Activated CD4-positive, alpha-beta memory T cell treated with anti-CD3 and anti-CD28 coated beads for 36 hours (primary cell): ENCODE measurements at regions not wholly inside any gene's neighbourhood (a gene's known extent, or its start where the extent isn't known, plus 50 kb on each side); places are given as distances from the start of the nearest gene placed in this dataset.
"Not testable (repeated sequence)": the region's sequence is repeated elsewhere in the genome, so short reads cannot be mapped to it uniquely, and the experiment has no call there.

Experiments used
- CTCF ChIA-PET: fragments of 350-600 bp; sonication (Branson Sonifier 250); formaldehyde crosslinking; loops from one replicate; lab custom pipeline; 2021; ENCODE audit warnings: antibody characterized with exemption, inconsistent platforms; lab: Charles Lee
- POLR2A ChIA-PET: fragments of 350-600 bp; sonication (Branson Sonifier 250); formaldehyde crosslinking; loops from one replicate; lab custom pipeline; 2021; ENCODE audit warnings: antibody characterized with exemption; lab: Charles Lee
- DNase-seq: peaks from one replicate; pipeline ENCODE4 v3.0.0-alpha.2; 2020
- H3K27ac Mint-ChIP-seq: one replicate; pipeline ENCODE4 v1.8.0; 2021; ENCODE audit warnings: mixed read lengths
- H3K27me3 Mint-ChIP-seq: one replicate; pipeline ENCODE4 v1.8.0; 2021; ENCODE audit warnings: mixed read lengths
- H3K36me3 Mint-ChIP-seq: one replicate; pipeline ENCODE4 v1.8.0; 2021; ENCODE audit warnings: mixed read lengths
- H3K4me1 Mint-ChIP-seq: one replicate; pipeline ENCODE4 v1.8.0; 2021; ENCODE audit warnings: low read depth, mixed read lengths
- H3K4me3 Mint-ChIP-seq: one replicate; pipeline ENCODE4 v1.8.0; 2021; ENCODE audit warnings: mild to moderate bottlenecking, mixed read lengths
- H3K9me3 Mint-ChIP-seq: one replicate; pipeline ENCODE4 v1.8.0; 2021; ENCODE audit warnings: mixed read lengths
- intact Hi-C: fragments of 100-400 bp; cut with micrococcal nuclease; formaldehyde crosslinking; loops from one replicate; pipeline ENCODE4 v1.15.1; 2023

DNA sequence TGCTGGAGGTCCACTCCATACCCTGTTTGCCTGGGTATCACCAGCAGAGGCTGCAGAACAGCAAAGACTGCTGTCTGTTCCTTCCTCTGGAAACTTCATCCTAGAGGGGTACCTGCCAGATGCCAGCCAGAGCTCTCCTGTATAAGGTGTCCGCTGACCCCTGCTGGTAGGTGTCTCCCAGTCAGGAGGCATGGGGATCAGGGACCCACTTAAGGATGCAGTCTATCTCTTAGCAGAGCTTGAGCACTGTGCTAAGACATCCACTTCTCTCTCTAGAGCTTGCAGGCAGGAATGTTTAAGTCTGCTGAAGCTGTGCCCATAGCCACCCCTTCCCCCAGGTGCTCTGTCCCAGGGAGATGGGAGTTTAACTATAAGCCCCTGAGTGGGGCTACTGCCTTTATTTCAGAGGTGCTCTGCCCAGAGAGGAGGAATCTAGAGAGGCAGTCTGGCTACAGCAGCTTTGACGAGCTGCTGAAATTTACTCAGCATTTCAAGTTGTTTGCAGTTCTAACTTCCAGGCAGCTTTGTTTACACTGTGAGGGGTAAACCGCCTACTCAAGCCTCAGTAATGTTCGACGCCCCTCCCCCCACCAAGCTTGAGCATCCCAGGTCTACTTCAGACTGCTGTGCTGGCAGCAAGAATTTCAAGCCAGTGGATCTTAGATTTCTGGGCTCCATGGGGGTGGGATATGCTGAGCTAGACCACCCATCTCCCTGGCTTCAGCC, 74.5 kb upstream of the GORAB start:
- H3K36me3 Mint-ChIP-seq, H3K4me1 Mint-ChIP-seq, H3K4me3 Mint-ChIP-seq, H3K9me3 Mint-ChIP-seq, H3K27ac Mint-ChIP-seq, POLR2A ChIA-PET: not testable (repeated sequence)
- CTCF ChIA-PET: interaction anchor here (0.6 kb wide), 1 partner anchor 144 kb away, joined by 3 read pairs; no protein-coding TSS in a partner anchor
- DNase-seq: peak; percentile 44
- intact Hi-C loops: loop anchor here (5.0 kb wide), 1 partner anchor 530 kb away; no protein-coding TSS in a partner anchor
- H3K27me3 Mint-ChIP-seq: peaks cover 16% of the 10 kb centered on the region

GRCh38 chr1:170460001-170460400, 72.0 kb upstream of the GORAB start:
- Mint-ChIP-seq H3K36me3 (no peaks in the 10 kb centered on the region), H3K4me3 (no peak overlapping the region), H3K27ac (no peak overlapping the region), H3K27me3 (peaks cover 20% of the 10 kb centered on the region), H3K4me1 (no peaks in the 10 kb centered on the region), H3K9me3 (peaks cover under 1% of the 10 kb centered on the region)
- ChIA-PET POLR2A (no interaction called here), CTCF (no interaction called here)
- DNase-seq: no peak
- intact Hi-C loops: no loop called here

DNA sequence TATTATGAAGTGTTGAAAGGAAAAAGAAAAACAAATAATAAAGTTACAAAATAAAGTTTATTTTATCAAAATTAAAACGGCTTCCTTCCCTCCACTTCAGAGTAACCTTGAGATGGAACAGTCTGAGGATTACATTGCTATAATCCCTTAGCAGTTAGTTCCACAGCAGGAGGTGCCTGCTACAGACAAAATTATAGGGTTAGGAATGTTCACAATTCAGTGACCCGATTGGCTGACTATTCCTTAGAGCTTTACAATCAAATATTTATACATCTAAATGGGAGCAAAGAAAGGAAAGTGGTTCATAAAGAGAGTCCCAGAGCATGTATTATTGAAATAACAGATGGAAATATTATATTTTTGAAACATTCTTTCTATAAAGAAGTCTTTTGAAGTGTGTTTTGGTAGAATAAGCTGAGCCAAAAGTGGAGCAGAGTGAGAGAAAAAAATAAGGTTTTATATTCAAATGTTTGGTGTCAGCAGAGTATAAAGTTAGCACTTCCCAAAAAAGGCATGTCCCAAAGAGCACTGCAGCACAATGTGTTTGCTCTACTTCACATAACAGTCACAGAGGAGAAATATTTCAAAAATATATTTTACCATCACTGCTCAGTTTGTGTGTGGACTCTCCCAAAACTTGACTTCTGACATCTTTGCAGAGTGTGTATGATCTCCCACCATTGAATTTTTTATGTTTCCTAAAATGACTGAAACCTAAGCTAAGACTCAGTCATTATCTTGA, 71.4 kb upstream of the GORAB start:
- no peaks in the 10 kb centered on the region for H3K36me3 Mint-ChIP-seq
- no peak for DNase-seq
- H3K9me3 Mint-ChIP-seq: no peaks in the 10 kb centered on the region
- ChIA-PET POLR2A (no interaction called here), CTCF (no interaction called here)
- no peaks in the 10 kb centered on the region for H3K4me1 Mint-ChIP-seq
- no peak overlapping the region for H3K27ac Mint-ChIP-seq
- H3K4me3 Mint-ChIP-seq: no peak overlapping the region
- intact Hi-C loops: no loop called here
- H3K27me3 Mint-ChIP-seq: peaks cover 20% of the 10 kb centered on the region

DNA sequence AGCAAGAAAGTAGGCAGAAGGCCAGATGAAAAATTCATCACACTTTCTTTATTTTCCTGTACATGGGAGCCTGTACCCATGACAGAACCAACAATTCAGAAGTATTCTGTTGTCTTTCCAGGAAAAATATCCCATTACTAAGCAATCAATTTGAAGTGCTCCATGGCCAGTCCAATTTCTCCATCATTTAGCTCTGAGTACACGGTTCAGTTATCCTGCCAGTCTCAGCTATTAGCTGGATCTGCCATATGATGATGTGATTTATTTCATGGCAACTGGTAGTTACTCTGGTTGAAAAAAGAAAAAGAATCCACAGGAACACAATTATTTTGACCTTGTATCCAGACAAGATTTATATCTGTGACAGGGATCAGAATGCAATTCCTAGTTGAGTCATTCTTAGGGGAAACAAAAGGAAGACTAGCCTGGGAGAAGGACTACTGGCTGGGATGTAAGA, 70.6 kb upstream of the GORAB start:
- H3K36me3 Mint-ChIP-seq: no peaks in the 10 kb centered on the region
- no peaks in the 10 kb centered on the region for H3K9me3 Mint-ChIP-seq
- H3K4me1 Mint-ChIP-seq: no peaks in the 10 kb centered on the region
- CTCF ChIA-PET: no interaction called here
- POLR2A ChIA-PET: no interaction called here
- H3K27ac Mint-ChIP-seq: no peak overlapping the region
- DNase-seq: no peak
- no peak overlapping the region for H3K4me3 Mint-ChIP-seq
- H3K27me3 Mint-ChIP-seq: peaks cover 20% of the 10 kb centered on the region
- intact Hi-C loops: no loop called here

- DNase-seq: no peak
- CTCF ChIA-PET: no interaction called here
- Mint-ChIP-seq H3K4me1 (no peaks in the 10 kb centered on the region), H3K9me3 (no peaks in the 10 kb centered on the region), H3K27ac (no peak overlapping the region), H3K27me3 (peaks cover 19% of the 10 kb centered on the region), H3K36me3 (no peaks in the 10 kb centered on the region), H3K4me3 (no peak overlapping the region)
- POLR2A ChIA-PET: no interaction called here
- intact Hi-C loops: no loop called here
Measured at GRCh38 chr1:170461762-170462384, 70.1 kb upstream of the GORAB start.

DNA sequence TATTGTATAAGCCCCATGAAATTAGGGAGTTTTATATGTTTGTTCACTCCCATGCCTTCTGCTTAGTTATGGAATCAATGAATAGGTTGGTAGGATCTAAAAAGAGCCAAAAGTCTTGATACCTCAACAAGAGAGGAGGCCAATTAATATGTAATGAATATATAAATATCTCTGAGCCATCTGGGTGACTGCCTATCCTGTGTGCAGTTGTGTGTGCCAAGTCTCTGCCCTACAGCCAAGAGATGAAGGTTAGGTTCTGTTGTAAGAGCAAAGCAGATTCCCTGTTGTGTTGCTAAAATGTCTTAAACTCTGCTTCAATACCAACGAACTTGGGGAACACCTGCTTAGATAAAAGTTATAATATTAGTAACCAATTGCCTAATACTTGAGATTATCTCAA, 61.8 kb upstream of the GORAB start:
- POLR2A ChIA-PET: no interaction called here
- Mint-ChIP-seq H3K4me1 (no peaks in the 10 kb centered on the region), H3K9me3 (no peaks in the 10 kb centered on the region), H3K27me3 (peaks cover 11% of the 10 kb centered on the region), H3K36me3 (no peaks in the 10 kb centered on the region), H3K27ac (no peak overlapping the region), H3K4me3 (no peak overlapping the region)
- no peak for DNase-seq
- CTCF ChIA-PET: no interaction called here
- intact Hi-C loops: no loop called here

DNA sequence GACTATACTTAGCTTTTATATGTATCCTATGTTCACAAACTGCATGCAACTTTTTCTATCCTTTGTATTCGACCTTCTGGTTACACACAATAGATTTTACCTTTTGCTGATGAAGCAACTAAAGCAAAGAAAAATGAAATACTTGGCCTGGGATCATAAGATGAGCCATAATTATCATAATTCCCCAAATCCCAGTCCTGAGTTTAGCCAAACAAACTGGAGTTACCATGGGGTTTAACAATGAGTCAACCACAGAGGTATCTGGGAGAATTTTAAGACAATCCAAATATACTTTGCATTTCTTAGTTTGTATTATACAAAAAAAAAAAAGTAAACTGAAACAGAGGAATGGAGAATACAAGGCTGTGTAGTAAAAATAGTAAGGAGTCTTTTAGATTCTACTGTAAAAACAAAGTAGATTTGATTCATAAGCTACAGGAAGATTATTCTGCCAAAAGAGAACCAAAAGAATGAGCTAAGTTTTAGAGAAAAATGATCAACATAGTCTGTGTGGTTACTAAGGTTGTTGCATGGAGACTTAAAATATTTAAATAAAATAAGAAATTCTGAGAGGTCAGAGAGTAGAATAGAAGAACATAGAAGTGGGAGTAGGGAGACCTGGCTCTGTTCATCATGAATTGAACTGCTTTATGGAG, 60.4 kb upstream of the GORAB start:
- H3K9me3 Mint-ChIP-seq: no peaks in the 10 kb centered on the region
- ChIA-PET CTCF (interaction anchor here (0.8 kb wide), 1 partner anchor 18 kb away, joined by 3 read pairs; no protein-coding TSS in a partner anchor), POLR2A (interaction anchor here (0.6 kb wide), 1 partner anchor 291 kb away, joined by 3 read pairs; no protein-coding TSS in a partner anchor)
- H3K27me3 Mint-ChIP-seq: peaks cover 7% of the 10 kb centered on the region
- no peak overlapping the region for H3K27ac Mint-ChIP-seq
- intact Hi-C loops: no loop called here
- H3K36me3 Mint-ChIP-seq: no peaks in the 10 kb centered on the region
- no peak overlapping the region for H3K4me3 Mint-ChIP-seq
- H3K4me1 Mint-ChIP-seq: no peaks in the 10 kb centered on the region
- no peak for DNase-seq

DNA sequence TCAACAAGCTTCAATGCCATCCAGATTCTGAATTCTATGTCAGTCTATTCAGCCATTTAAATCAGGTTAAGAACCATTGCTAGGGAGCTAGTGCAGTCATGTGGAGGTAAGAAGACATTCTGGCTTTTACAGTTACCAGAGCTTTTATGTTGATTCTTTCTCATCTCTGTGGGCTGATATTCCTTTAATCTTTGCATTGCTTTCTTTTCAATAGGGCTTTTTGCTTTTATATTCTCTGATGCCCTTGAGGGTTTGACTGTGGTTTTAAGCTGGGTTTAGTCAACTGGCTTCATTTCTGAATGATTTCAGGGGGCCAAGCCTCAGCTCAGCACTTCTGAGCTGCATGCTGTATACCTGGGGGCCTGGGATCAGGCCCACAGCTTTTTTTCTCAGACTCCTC, 51.0 kb upstream of the GORAB start:
- no peak overlapping the region for H3K4me3 Mint-ChIP-seq
- no peaks in the 10 kb centered on the region for H3K9me3 Mint-ChIP-seq
- no peaks in the 10 kb centered on the region for H3K4me1 Mint-ChIP-seq
- H3K27ac Mint-ChIP-seq: no peak overlapping the region
- ChIA-PET POLR2A (no interaction called here), CTCF (no interaction called here)
- no peak for DNase-seq
- intact Hi-C loops: no loop called here
- H3K36me3 Mint-ChIP-seq: no peaks in the 10 kb centered on the region
- H3K27me3 Mint-ChIP-seq: peaks cover 2% of the 10 kb centered on the region
